HepG2 (cell line): ENCODE measurements at regions not wholly inside any gene's neighbourhood (a gene's known extent, or its start where the extent isn't known, plus 50 kb on each side); places are given as distances from the start of the nearest gene placed in this dataset.

Experiments used
- FOXJ3 ChIP-seq: sonication (generic); formaldehyde crosslinking; IDR thresholded peaks from 2 replicates; pipeline ENCODE4 v1.4.0; 2020; ENCODE audit warnings: missing genetic modification reagents, mild to moderate bottlenecking, borderline replicate concordance
- NFE2L2 ChIP-seq: fragments of 150-350 bp; IDR thresholded peaks from 2 replicates; pipeline ENCODE4 v1.6.1; 2014; ENCODE audit warnings: low read length
- NR2F6 ChIP-seq, 2 experiments: IDR thresholded peaks; 2 replicates each; pipeline ENCODE4 v1.6.1; 2016; ENCODE audit warnings: antibody characterized with exemption in 1 of 2, mild to moderate bottlenecking in 1 of 2
- POLR2AphosphoS5 ChIP-seq: IDR thresholded peaks from 2 replicates; pipeline ENCODE4 v1.6.1; 2012; ENCODE audit warnings: low read depth, low read length
- RAD21 ChIP-seq: fragments of 450-650 bp; formaldehyde crosslinking; IDR thresholded peaks from 2 replicates; pipeline ENCODE4 v1.5.0; 2020; ENCODE audit warnings: mild to moderate bottlenecking
- RXRB ChIP-seq: IDR thresholded peaks from 2 replicates; pipeline ENCODE4 v1.6.1; 2016; ENCODE audit warnings: borderline replicate concordance, missing genetic modification reagents, missing compliant biosample characterization
- SP5 ChIP-seq: IDR thresholded peaks from 2 replicates; pipeline ENCODE4 v1.6.1; 2016; ENCODE audit warnings: low read depth, borderline replicate concordance
- ZBTB20 ChIP-seq: sonication (generic); formaldehyde crosslinking; IDR thresholded peaks from 2 replicates; pipeline ENCODE4 v1.8.1; 2023; ENCODE audit warnings: missing genetic modification reagents, low read depth, mild to moderate bottlenecking, borderline replicate concordance
- ZNF124 ChIP-seq: sonication (generic); formaldehyde crosslinking; IDR thresholded peaks from 2 replicates; pipeline ENCODE4 v1.4.0; 2020; ENCODE audit warnings: missing genetic modification reagents
- ZNF205 ChIP-seq: IDR thresholded peaks from 2 replicates; pipeline ENCODE4 v1.6.1; 2018; ENCODE audit warnings: missing biosample characterization, missing genetic modification reagents
- ZNF274 ChIP-seq: sonication (generic); formaldehyde crosslinking; IDR thresholded peaks from 2 replicates; pipeline ENCODE4 v1.5.1; 2020; ENCODE audit warnings: mild to moderate bottlenecking, missing genetic modification reagents
- ZNF333 ChIP-seq: sonication (generic); formaldehyde crosslinking; IDR thresholded peaks from 2 replicates; pipeline ENCODE4 v1.4.0; 2020; ENCODE audit warnings: mild to moderate bottlenecking, missing genetic modification reagents, borderline replicate concordance
- ZNF430 ChIP-seq: sonication (generic); formaldehyde crosslinking; IDR thresholded peaks from 2 replicates; pipeline ENCODE4 v1.9.0; 2021; ENCODE audit warnings: mild to moderate bottlenecking, missing genetic modification reagents
- ZNF615 ChIP-seq: sonication (generic); formaldehyde crosslinking; IDR thresholded peaks from 2 replicates; pipeline ENCODE4 v1.5.0; 2020; ENCODE audit warnings: mild to moderate bottlenecking, missing genetic modification reagents, borderline replicate concordance
- TF ChIP-seq, protein P1 (sequence below): sonication (generic); formaldehyde crosslinking; IDR thresholded peaks from 2 replicates; pipeline ENCODE4 v1.4.0; 2020; ENCODE audit warnings: missing genetic modification reagents
- TF ChIP-seq, protein P2 (sequence below): IDR thresholded peaks from 2 replicates; pipeline ENCODE4 v1.6.1; 2012; ENCODE audit warnings: inconsistent platforms
- TF ChIP-seq, protein P3 (sequence below): sonication (generic); formaldehyde crosslinking; IDR thresholded peaks from 2 replicates; pipeline ENCODE4 v1.5.0; 2020; ENCODE audit warnings: missing genetic modification reagents
- TF ChIP-seq, protein P4 (sequence below): sonication (generic); formaldehyde crosslinking; IDR thresholded peaks from 2 replicates; pipeline ENCODE4 v1.4.0; 2020; ENCODE audit warnings: missing genetic modification reagents, borderline replicate concordance
- TF ChIP-seq, protein P5 (sequence below): sonication (generic); formaldehyde crosslinking; IDR thresholded peaks from 2 replicates; pipeline ENCODE4 v1.8.1; 2023; ENCODE audit warnings: mild to moderate bottlenecking, missing genetic modification reagents

DNA sequence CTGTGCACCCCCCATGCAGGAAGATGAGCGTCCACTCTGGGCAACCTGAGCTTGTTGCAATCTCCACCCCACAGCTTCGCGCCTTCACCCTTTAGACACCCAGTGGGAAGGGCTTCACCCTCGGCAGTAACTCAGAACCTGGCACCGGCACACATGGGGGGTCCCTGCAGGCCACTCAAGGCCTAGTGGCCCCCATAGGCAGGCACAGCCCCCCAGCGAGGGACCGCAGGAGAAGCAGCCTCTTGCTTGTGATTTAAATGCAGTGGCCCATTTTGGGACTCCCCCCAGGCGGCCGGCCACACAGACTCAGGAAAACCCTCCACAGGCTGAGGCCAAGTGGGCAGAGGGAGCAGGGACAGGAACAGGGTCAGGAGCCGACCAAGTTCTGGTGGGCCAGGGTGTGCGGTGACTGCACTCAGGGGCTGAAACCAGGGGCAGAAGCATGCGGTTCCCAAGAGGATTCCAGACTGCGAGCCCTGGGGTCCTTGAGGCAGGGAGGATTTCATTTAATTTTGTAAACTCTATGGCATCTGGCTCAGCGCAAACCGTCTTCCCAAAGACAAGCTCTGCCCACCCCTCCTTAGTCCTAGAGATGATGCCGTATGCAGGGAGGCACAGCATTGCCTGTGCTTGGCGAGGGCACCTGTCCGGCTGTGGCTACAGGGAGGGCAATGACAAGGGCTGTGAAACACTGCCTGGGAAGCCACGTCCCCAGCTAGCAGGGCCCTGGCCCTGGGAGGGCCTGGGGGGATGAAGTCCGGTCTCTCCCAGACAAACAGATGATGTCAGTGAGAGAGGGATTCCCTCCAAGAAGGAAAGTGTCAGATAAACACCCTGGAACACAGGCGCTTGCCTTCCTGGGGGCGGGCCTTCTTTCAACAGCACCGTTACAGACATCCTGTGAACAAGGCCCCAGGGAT lies 52.9 kb upstream of the GPR31 start (continued):
- TF ChIP-seq NR2F6 (IDR thresholded peaks at IDR 0.05) (peak; percentile 35; the same call in 1 of the 2 replicates), NR2F6 (CRISPR knock-in tag; IDR thresholded peaks at IDR 0.05) (peak; percentile 64; the same call in 1 of the 2 replicates), RAD21 (CRISPR knock-in tag) (peak; percentile 40; the same call in 1 of the 2 replicates), ZBTB20 (CRISPR knock-in tag) (peak; percentile 73; the same call in 1 of the 2 replicates), ZNF274 (CRISPR knock-in tag) (peak; percentile 26), RXRB (CRISPR knock-in tag) (peak; percentile 88), SP5 (peak; percentile 95), NFE2L2 (no peak), ZNF430 (CRISPR knock-in tag) (peak; percentile 83; the same call in 1 of the 2 replicates), FOXJ3 (CRISPR knock-in tag) (peak; percentile 76; the same call in 1 of the 2 replicates), POLR2AphosphoS5 (peak; percentile 26; the same call in 1 of the 2 replicates), ZNF205 (CRISPR knock-in tag) (peak; percentile 82; the same call in 1 of the 2 replicates), ZNF333 (CRISPR knock-in tag) (peak; percentile 95; the same call in 1 of the 2 replicates), ZNF124 (CRISPR knock-in tag) (peak; percentile 53; the same call in 1 of the 2 replicates), ZNF615 (CRISPR knock-in tag) (no peak)
- TF ChIP-seq, protein P1, sequence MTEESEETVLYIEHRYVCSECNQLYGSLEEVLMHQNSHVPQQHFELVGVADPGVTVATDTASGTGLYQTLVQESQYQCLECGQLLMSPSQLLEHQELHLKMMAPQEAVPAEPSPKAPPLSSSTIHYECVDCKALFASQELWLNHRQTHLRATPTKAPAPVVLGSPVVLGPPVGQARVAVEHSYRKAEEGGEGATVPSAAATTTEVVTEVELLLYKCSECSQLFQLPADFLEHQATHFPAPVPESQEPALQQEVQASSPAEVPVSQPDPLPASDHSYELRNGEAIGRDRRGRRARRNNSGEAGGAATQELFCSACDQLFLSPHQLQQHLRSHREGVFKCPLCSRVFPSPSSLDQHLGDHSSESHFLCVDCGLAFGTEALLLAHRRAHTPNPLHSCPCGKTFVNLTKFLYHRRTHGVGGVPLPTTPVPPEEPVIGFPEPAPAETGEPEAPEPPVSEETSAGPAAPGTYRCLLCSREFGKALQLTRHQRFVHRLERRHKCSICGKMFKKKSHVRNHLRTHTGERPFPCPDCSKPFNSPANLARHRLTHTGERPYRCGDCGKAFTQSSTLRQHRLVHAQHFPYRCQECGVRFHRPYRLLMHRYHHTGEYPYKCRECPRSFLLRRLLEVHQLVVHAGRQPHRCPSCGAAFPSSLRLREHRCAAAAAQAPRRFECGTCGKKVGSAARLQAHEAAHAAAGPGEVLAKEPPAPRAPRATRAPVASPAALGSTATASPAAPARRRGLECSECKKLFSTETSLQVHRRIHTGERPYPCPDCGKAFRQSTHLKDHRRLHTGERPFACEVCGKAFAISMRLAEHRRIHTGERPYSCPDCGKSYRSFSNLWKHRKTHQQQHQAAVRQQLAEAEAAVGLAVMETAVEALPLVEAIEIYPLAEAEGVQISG (CRISPR knock-in tag), result peak; percentile 58
- TF ChIP-seq, protein P2, sequence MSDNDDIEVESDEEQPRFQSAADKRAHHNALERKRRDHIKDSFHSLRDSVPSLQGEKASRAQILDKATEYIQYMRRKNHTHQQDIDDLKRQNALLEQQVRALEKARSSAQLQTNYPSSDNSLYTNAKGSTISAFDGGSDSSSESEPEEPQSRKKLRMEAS, result peak; percentile 72
- TF ChIP-seq, protein P3, sequence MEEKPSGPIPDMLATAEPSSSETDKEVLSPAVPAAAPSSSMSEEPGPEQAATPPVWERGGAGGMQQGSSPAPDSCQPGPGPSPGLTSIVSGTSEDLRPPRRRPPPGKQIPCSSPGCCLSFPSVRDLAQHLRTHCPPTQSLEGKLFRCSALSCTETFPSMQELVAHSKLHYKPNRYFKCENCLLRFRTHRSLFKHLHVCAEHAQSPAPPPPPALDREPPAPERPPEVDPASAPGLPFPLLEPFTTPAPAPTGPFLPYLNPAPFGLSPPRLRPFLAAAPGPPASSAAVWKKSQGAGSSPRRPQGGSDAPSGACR, result 0 out of 2 replicates have a peak, but pooled peaks have one; percentile 34
- TF ChIP-seq, protein P4, sequence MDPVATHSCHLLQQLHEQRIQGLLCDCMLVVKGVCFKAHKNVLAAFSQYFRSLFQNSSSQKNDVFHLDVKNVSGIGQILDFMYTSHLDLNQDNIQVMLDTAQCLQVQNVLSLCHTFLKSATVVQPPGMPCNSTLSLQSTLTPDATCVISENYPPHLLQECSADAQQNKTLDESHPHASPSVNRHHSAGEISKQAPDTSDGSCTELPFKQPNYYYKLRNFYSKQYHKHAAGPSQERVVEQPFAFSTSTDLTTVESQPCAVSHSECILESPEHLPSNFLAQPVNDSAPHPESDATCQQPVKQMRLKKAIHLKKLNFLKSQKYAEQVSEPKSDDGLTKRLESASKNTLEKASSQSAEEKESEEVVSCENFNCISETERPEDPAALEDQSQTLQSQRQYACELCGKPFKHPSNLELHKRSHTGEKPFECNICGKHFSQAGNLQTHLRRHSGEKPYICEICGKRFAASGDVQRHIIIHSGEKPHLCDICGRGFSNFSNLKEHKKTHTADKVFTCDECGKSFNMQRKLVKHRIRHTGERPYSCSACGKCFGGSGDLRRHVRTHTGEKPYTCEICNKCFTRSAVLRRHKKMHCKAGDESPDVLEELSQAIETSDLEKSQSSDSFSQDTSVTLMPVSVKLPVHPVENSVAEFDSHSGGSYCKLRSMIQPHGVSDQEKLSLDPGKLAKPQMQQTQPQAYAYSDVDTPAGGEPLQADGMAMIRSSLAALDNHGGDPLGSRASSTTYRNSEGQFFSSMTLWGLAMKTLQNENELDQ (CRISPR knock-in tag), result no peak
- TF ChIP-seq, protein P5, sequence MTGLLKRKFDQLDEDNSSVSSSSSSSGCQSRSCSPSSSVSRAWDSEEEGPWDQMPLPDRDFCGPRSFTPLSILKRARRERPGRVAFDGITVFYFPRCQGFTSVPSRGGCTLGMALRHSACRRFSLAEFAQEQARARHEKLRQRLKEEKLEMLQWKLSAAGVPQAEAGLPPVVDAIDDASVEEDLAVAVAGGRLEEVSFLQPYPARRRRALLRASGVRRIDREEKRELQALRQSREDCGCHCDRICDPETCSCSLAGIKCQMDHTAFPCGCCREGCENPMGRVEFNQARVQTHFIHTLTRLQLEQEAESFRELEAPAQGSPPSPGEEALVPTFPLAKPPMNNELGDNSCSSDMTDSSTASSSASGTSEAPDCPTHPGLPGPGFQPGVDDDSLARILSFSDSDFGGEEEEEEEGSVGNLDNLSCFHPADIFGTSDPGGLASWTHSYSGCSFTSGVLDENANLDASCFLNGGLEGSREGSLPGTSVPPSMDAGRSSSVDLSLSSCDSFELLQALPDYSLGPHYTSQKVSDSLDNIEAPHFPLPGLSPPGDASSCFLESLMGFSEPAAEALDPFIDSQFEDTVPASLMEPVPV, result peak; percentile 66; the same call in 1 of the 2 replicates
